ENCODE measurements at regions not wholly inside any gene's neighbourhood (a gene's known extent, or its start where the extent isn't known, plus 50 kb on each side); places are given as distances from the start of the nearest gene placed in this dataset.

- no peak for TF ChIP-seq CTCF (IDR thresholded peaks at IDR 0.05)
- TF ChIP-seq EZH2 (IDR thresholded peaks at IDR 0.05) = no peak
- TF ChIP-seq EZH2phosphoT487 (IDR thresholded peaks at IDR 0.05) = no peak
Measured at GRCh38 chr9:13885258-13885657, 428.7 kb downstream of the NFIB start.
